ENCODE measurements at regions not wholly inside any gene's neighbourhood (a gene's known extent, or its start where the extent isn't known, plus 50 kb on each side); places are given as distances from the start of the nearest gene placed in this dataset.

GRCh38 chr1:5765483-5765882 lies 226.7 kb downstream of the NPHP4 start:
- H3K27ac ChIP-seq, result no peak overlapping the region
- intact Hi-C loops (cut with DNase I), result no loop called here
- H3K4me1 ChIP-seq, result no peaks in the 10 kb centered on the region
- 4 to 8% methylated on average over 5 of the region's 5 CpGs for WGBS, 2 donors
- H3K4me3 ChIP-seq, result no peak overlapping the region
- no peaks in the 10 kb centered on the region for H3K36me3 ChIP-seq (replicated peaks in 1 of 2; ENCODE audit: insufficient read depth in 1 of 2, low read depth in 2 of 2)
- H3K9me3 ChIP-seq, result peaks cover 0 to 6% (median 0%) of the 10 kb centered on the region in 3 donors
- TF ChIP-seq CTCF (IDR thresholded peaks at IDR 0.05) (no peak), POLR2A (IDR thresholded peaks at IDR 0.05) (no peak)
- no peak for DNase-seq
- H3K27me3 ChIP-seq, result no peaks in the 10 kb centered on the region
- ATAC-seq, result no peak

- H3K4me1 ChIP-seq, result no peaks in the 10 kb centered on the region
- TF ChIP-seq POLR2A (IDR thresholded peaks at IDR 0.05), result no peak
- H3K27me3 ChIP-seq, result no peaks in the 10 kb centered on the region
- ATAC-seq, result no peak
- no peak overlapping the region for H3K4me3 ChIP-seq
- intact Hi-C loops (cut with DNase I), result no loop called here
- peaks cover 0 to 6% (median 0%) of the 10 kb centered on the region in 3 donors for H3K9me3 ChIP-seq
- H3K27ac ChIP-seq, result no peak overlapping the region
- no peak for DNase-seq
- 68 to 78% methylated on average over 8 to 10 of the region's 10 CpGs for WGBS, 2 donors
- no peaks in the 10 kb centered on the region for H3K36me3 ChIP-seq (replicated peaks in 1 of 2; ENCODE audit: insufficient read depth in 1 of 2, low read depth in 2 of 2)
These were observed 227.3 kb downstream of the NPHP4 start for GRCh38 chr1:5764959-5765358.

GRCh38 chr1:5764464-5764863 lies 227.8 kb downstream of the NPHP4 start:
- H3K4me3 ChIP-seq, result no peak overlapping the region
- H3K36me3 ChIP-seq (replicated peaks in 1 of 2; ENCODE audit: insufficient read depth in 1 of 2, low read depth in 2 of 2), result no peaks in the 10 kb centered on the region
- H3K9me3 ChIP-seq, result peaks cover 0 to 6% (median 0%) of the 10 kb centered on the region in 3 donors
- intact Hi-C loops (cut with DNase I), result no loop called here
- DNase-seq (no peak), ATAC-seq (no peak)
- TF ChIP-seq CTCF (IDR thresholded peaks at IDR 0.05), result no peak
- TF ChIP-seq POLR2A (IDR thresholded peaks at IDR 0.05), result no peak
- H3K27ac ChIP-seq, result no peak overlapping the region
- no peaks in the 10 kb centered on the region for H3K27me3 ChIP-seq
- no peaks in the 10 kb centered on the region for H3K4me1 ChIP-seq
- WGBS, 2 donors, result 46 to 57% methylated on average over 8 of the region's 8 CpGs

GRCh38 chr1:5763696-5764370 lies 228.4 kb downstream of the NPHP4 start:
- H3K4me3 ChIP-seq, result no peak overlapping the region
- ATAC-seq (no peak), DNase-seq (no peak)
- no peak overlapping the region for H3K27ac ChIP-seq
- no peaks in the 10 kb centered on the region for H3K36me3 ChIP-seq (replicated peaks in 1 of 2; ENCODE audit: insufficient read depth in 1 of 2, low read depth in 2 of 2)
- intact Hi-C loops (cut with DNase I), result no loop called here
- WGBS, 2 donors, result 71 to 76% methylated on average over 8 of the region's 8 CpGs
- no peak for TF ChIP-seq POLR2A (IDR thresholded peaks at IDR 0.05)
- TF ChIP-seq CTCF (IDR thresholded peaks at IDR 0.05), result no peak
- H3K4me1 ChIP-seq, result no peaks in the 10 kb centered on the region
- H3K9me3 ChIP-seq, result peaks cover 0 to 6% (median 0%) of the 10 kb centered on the region in 3 donors
- H3K27me3 ChIP-seq, result no peaks in the 10 kb centered on the region

GRCh38 chr1:5758859-5759578 lies 233.2 kb downstream of the NPHP4 start:
- no peaks in the 10 kb centered on the region for H3K4me1 ChIP-seq
- intact Hi-C loops (cut with DNase I), result no loop called here
- H3K27ac ChIP-seq, result no peak overlapping the region
- ATAC-seq (no peak), DNase-seq (no peak)
- no peaks in the 10 kb centered on the region for H3K36me3 ChIP-seq (replicated peaks in 1 of 2; ENCODE audit: insufficient read depth in 1 of 2, low read depth in 2 of 2)
- H3K9me3 ChIP-seq, result peaks cover 0 to 6% (median 0%) of the 10 kb centered on the region in 3 donors
- H3K27me3 ChIP-seq, result no peaks in the 10 kb centered on the region
- no peak for TF ChIP-seq POLR2A (IDR thresholded peaks at IDR 0.05)
- 51 to 62% methylated on average over 8 to 18 of the region's 19 CpGs for WGBS, 2 donors
- H3K4me3 ChIP-seq, result no peak overlapping the region

Data from body of pancreas (tissue), 4 donors.